OCI-LY3 (cell line): ENCODE measurements at regions not wholly inside any gene's neighbourhood (a gene's known extent, or its start where the extent isn't known, plus 50 kb on each side); places are given as distances from the start of the nearest gene placed in this dataset.

Experiments
- H2AFZ ChIP-seq: fragments of 200-600, 300-600 bp; shearing (Covaris generic); 2 replicates; pipeline ENCODE4 v1.6.0; 2014; ENCODE audit warnings: antibody characterized with exemption, low read depth, low read length
- H3K27ac ChIP-seq: fragments of 200-600, 300-600 bp; sonication (generic); 2 replicates; pipeline ENCODE4 v1.5.1; 2014; ENCODE audit warnings: mild to moderate bottlenecking, low read length, moderate library complexity, mixed read lengths
- H3K27me3 ChIP-seq: fragments of 200-600, 300-600 bp; sonication (generic); 2 replicates; pipeline ENCODE4 v1.6.1; 2014; ENCODE audit warnings: low read depth, low read length, mixed read lengths
- H3K36me3 ChIP-seq: fragments of 200-600, 300-600 bp; sonication (generic); replicated peaks from 2 replicates; pipeline ENCODE3; 2014; ENCODE audit warnings: low read depth, low read length, mixed read lengths
- H3K4me1 ChIP-seq: fragments of 300-600, 200-600 bp; sonication (generic); 2 replicates; pipeline ENCODE4 v1.6.1; 2014; ENCODE audit warnings: low read length, mixed read lengths
- H3K4me2 ChIP-seq: fragments of 200-600, 300-600 bp; sonication (generic); 2 replicates; pipeline ENCODE4 v1.6.1; 2014; ENCODE audit warnings: low read length, mixed read lengths
- H3K4me3 ChIP-seq: fragments of 300-600, 200-600 bp; sonication (generic); 2 replicates; pipeline ENCODE4 v1.5.1; 2014; ENCODE audit warnings: antibody characterized with exemption, mild to moderate bottlenecking, low read length, moderate library complexity
- H3K79me2 ChIP-seq: fragments of 300-600, 200-600 bp; shearing (Covaris generic); 2 replicates; pipeline ENCODE4 v1.6.1; 2014; ENCODE audit warnings: mild to moderate bottlenecking, low read length, mixed read lengths
- H3K9ac ChIP-seq: fragments of 300-600, 200-600 bp; shearing (Covaris generic); 2 replicates; pipeline ENCODE4 v1.6.0; 2014; ENCODE audit warnings: mild to moderate bottlenecking, low read length, moderate library complexity
- H3K9me3 ChIP-seq: fragments of 200-600, 300-600 bp; shearing (Covaris generic); 2 replicates; pipeline ENCODE4 v1.6.1; 2014; ENCODE audit warnings: low read length, mixed read lengths; ENCODE audit not compliant: insufficient read depth
- H4K20me1 ChIP-seq: fragments of 200-600, 300-600 bp; sonication (generic); 2 replicates; pipeline ENCODE4 v1.6.1; 2016; ENCODE audit warnings: low read length, mixed read lengths; ENCODE audit not compliant: insufficient read depth
- EZH2phosphoT487 ChIP-seq: fragments of 200-600 bp; shearing (Covaris generic); IDR thresholded peaks from 2 replicates; pipeline ENCODE4 v1.6.1; 2018; ENCODE audit warnings: antibody characterized with exemption, mixed run types, low read depth
- TF ChIP-seq, protein P1 (sequence below): fragments of 200-600, 300-600 bp; sonication (generic); IDR thresholded peaks from 2 replicates; pipeline ENCODE4 v1.5.1; 2014; ENCODE audit warnings: antibody characterized with exemption, low read length, low read depth

DNA sequence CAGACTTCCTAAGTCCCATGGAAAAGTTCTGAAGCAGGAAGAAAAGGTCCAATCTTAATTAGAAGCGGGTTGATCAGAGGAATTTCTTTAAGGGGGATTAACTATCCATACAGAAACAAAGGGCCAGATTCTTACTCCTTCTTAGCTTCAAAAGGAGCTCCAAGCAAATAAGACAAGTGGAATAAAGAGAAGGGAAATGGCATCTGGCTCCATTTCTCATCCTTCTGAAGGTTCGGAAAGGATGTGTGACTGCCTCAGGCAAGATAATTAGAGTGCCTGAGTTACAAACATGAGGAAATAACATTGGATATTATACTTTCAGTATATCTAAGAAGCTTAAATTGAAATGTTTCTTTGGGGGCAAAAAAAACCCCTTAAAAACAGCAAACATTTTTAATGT lies 88.1 kb upstream of the ADAMTS19 start:
- Histone ChIP-seq H3K79me2 (no peaks in the 10 kb centered on the region), H2AFZ (no peak overlapping the region), H3K9ac (no peak overlapping the region), H3K27me3 (no peaks in the 10 kb centered on the region), H3K4me2 (no peak overlapping the region), H3K27ac (no peak overlapping the region), H3K36me3 (no peaks in the 10 kb centered on the region), H3K4me3 (no peak overlapping the region), H4K20me1 (no peaks in the 10 kb centered on the region), H3K4me1 (no peaks in the 10 kb centered on the region), H3K9me3 (no peaks in the 10 kb centered on the region)
- no peak for TF ChIP-seq EZH2phosphoT487
- TF ChIP-seq, protein P1, sequence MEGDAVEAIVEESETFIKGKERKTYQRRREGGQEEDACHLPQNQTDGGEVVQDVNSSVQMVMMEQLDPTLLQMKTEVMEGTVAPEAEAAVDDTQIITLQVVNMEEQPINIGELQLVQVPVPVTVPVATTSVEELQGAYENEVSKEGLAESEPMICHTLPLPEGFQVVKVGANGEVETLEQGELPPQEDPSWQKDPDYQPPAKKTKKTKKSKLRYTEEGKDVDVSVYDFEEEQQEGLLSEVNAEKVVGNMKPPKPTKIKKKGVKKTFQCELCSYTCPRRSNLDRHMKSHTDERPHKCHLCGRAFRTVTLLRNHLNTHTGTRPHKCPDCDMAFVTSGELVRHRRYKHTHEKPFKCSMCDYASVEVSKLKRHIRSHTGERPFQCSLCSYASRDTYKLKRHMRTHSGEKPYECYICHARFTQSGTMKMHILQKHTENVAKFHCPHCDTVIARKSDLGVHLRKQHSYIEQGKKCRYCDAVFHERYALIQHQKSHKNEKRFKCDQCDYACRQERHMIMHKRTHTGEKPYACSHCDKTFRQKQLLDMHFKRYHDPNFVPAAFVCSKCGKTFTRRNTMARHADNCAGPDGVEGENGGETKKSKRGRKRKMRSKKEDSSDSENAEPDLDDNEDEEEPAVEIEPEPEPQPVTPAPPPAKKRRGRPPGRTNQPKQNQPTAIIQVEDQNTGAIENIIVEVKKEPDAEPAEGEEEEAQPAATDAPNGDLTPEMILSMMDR: no peak

DNA sequence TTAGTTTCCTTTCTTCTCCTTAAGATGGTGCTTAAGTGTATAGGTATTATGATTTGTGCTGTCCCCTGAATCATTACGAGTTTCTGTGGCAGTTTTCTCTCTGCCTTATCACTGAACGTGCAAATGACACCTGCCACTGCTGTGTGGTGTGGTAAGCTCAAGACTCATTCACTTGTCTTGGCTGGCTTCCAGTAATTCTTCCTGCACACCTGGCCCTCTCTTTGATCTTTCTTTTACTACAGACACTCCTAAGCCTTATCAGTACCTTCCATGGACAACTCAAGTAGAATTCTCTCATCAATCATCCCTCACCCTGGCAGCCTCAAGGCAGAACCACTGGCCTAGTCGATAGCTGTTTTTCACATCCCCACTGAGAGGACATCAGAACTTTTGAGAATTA lies 82.6 kb upstream of the ADAMTS19 start:
- H3K4me2 ChIP-seq: no peak overlapping the region

DNA sequence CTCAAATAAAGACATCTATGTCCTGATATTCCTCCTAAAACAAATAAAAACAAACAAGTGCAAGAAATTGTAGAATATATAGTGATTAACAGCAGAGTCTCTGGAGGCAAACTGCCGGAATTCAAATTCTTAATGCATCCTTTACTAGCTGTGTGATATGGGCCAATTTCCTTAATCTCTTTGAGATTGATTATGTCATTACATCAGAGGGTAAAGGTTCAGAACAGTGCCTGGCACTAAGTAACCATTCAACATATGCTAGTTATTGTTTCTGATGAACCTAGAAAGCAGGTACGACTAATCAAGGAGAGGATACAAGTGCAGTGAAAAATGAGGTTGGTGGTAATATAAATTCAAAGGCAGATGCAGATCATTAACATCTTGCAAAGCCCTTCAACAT lies 81.1 kb upstream of the ADAMTS19 start:
- Histone ChIP-seq H3K79me2 (no peaks in the 10 kb centered on the region), H3K4me2 (no peak overlapping the region), H3K4me3 (no peak overlapping the region), H3K4me1 (no peaks in the 10 kb centered on the region), H3K9ac (no peak overlapping the region), H3K27me3 (no peaks in the 10 kb centered on the region), H4K20me1 (no peaks in the 10 kb centered on the region), H3K9me3 (no peaks in the 10 kb centered on the region), H3K36me3 (no peaks in the 10 kb centered on the region), H2AFZ (no peak overlapping the region), H3K27ac (no peak overlapping the region)
- TF ChIP-seq, protein P1: no peak
- TF ChIP-seq EZH2phosphoT487: no peak

More for the DNA sequence above, 82.6 kb upstream of the ADAMTS19 start:
- Histone ChIP-seq H3K9ac (no peak overlapping the region), H3K4me3 (no peak overlapping the region), H3K79me2 (no peaks in the 10 kb centered on the region), H3K27me3 (no peaks in the 10 kb centered on the region), H3K4me1 (no peaks in the 10 kb centered on the region), H2AFZ (no peak overlapping the region), H3K27ac (no peak overlapping the region), H4K20me1 (no peaks in the 10 kb centered on the region), H3K36me3 (no peaks in the 10 kb centered on the region), H3K9me3 (no peaks in the 10 kb centered on the region)
- TF ChIP-seq, protein P1: no peak
- no peak for TF ChIP-seq EZH2phosphoT487

DNA sequence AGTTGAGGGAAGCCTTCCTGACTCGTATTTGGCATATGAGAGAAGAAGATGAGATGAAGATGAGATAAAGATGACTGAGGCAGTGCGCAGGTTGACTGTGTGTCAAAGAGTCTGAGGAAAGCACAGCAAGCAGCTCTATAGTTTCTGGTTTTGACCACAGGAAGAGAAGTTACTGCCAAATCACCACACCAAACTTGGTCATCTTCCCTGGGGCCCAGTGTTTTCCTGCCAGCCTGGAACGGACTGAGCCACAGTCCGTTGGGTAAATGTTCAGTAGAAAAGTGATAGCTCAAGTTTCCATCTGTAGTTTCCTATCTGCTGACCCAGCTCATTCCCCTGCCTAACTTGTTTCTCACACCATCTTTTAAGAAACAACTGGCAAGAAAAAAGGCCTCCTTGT lies 80.7 kb upstream of the ADAMTS19 start:
- no peaks in the 10 kb centered on the region for H3K4me1 ChIP-seq
- H3K4me2 ChIP-seq: no peak overlapping the region
- H3K9me3 ChIP-seq: no peaks in the 10 kb centered on the region
- no peaks in the 10 kb centered on the region for H3K27me3 ChIP-seq
- H4K20me1 ChIP-seq: no peaks in the 10 kb centered on the region
- H3K9ac ChIP-seq: no peak overlapping the region
- no peak overlapping the region for H3K4me3 ChIP-seq
- no peak overlapping the region for H2AFZ ChIP-seq
- TF ChIP-seq, protein P1: no peak
- TF ChIP-seq EZH2phosphoT487: no peak
- H3K79me2 ChIP-seq: no peaks in the 10 kb centered on the region
- no peaks in the 10 kb centered on the region for H3K36me3 ChIP-seq
- no peak overlapping the region for H3K27ac ChIP-seq
